Panc1 (cell line): ENCODE measurements at regions not wholly inside any gene's neighbourhood (a gene's known extent, or its start where the extent isn't known, plus 50 kb on each side); places are given as distances from the start of the nearest gene placed in this dataset.

ENCODE experiments used
- ATAC-seq: fragments of 200-7000 bp; cut with Tn5 transposase; 2 replicates; pipeline ENCODE4 v1.9.1; 2020; ENCODE audit warnings: mild to moderate bottlenecking, moderate library complexity
- BruUV-seq: library from RNA; stranded (reverse); fragments of 400-500 nt; replicated peaks from 2 replicates; lab custom pipeline; 2021; lab: Mats Ljungman, UMichigan
- CTCF ChIA-PET: fragments of 300-600 bp; sonication (Branson Sonifier 250); formaldehyde crosslinking; loops from one replicate; lab custom pipeline; 2022; ENCODE audit warnings: antibody characterized with exemption; lab: Charles Lee
- POLR2A ChIA-PET: fragments of 300-600 bp; sonication (Branson Sonifier 250); formaldehyde crosslinking; loops from one replicate; lab custom pipeline; 2022; ENCODE audit warnings: antibody characterized with exemption; lab: Charles Lee
- DNase-seq: peaks from one replicate; pipeline ENCODE4 v3.0.0-alpha.2; 2010; ENCODE audit warnings: low read depth, low spot score
- H3K27ac ChIP-seq: 2 replicates; pipeline ENCODE4 v1.5.1; 2011; ENCODE audit warnings: mild to moderate bottlenecking, low read length, inconsistent platforms
- H3K27me3 ChIP-seq: fragments of 200-500 bp; sonication (Bioruptor generic); 2 replicates; pipeline ENCODE4 v1.6.0; 2014; ENCODE audit warnings: low read length, inconsistent platforms; ENCODE audit not compliant: control insufficient read depth, insufficient read depth
- H3K36me3 ChIP-seq: fragments of 200-500 bp; sonication (Bioruptor generic); 2 replicates; pipeline ENCODE4 v1.5.1; 2014; ENCODE audit warnings: inconsistent platforms, mild to moderate bottlenecking, low read length, moderate library complexity; ENCODE audit not compliant: control insufficient read depth, insufficient read depth
- H3K4me1 ChIP-seq: 2 replicates; pipeline ENCODE4 v1.5.1; 2011; ENCODE audit warnings: inconsistent platforms, mild to moderate bottlenecking, low read length, moderate library complexity; ENCODE audit not compliant: control insufficient read depth, insufficient read depth
- H3K4me3 ChIP-seq, 2 experiments: 2 replicates each; pipeline ENCODE4 v1.5.1; 2011 to 2012; ENCODE audit warnings: low read depth in 2 of 2, low read length in 2 of 2, mild to moderate bottlenecking in 2 of 2, inconsistent platforms in 1 of 2, moderate library complexity in 1 of 2
- H3K9me3 ChIP-seq: fragments of 200-500 bp; sonication (Bioruptor generic); 2 replicates; pipeline ENCODE4 v1.5.1; 2014; ENCODE audit warnings: low read depth, mild to moderate bottlenecking, inconsistent platforms, low read length, moderate library complexity; ENCODE audit not compliant: control insufficient read depth, insufficient read depth
- CTCF ChIP-seq: fragments of 450-650 bp; IDR thresholded peaks from 2 replicates; pipeline ENCODE4 v1.5.1; 2017; ENCODE audit warnings: mild to moderate bottlenecking
- POLR2AphosphoS5 ChIP-seq: IDR thresholded peaks from 2 replicates; pipeline ENCODE4 v1.6.1; 2012; ENCODE audit warnings: mild to moderate bottlenecking, low read depth, low read length, moderate library complexity
- REST ChIP-seq, 2 experiments: IDR thresholded peaks; 2 replicates each; pipeline ENCODE4 v1.6.1; 2011 to 2012; ENCODE audit warnings: low read depth in 2 of 2, control low read depth in 1 of 2, low read length in 1 of 2, mild to moderate bottlenecking in 1 of 2, moderate library complexity in 1 of 2; ENCODE audit not compliant: insufficient read depth in 1 of 2
- SIN3A ChIP-seq: IDR thresholded peaks from 2 replicates; pipeline ENCODE4 v1.6.1; 2012; ENCODE audit warnings: low read depth, mild to moderate bottlenecking, low read length, moderate library complexity, borderline replicate concordance; ENCODE audit not compliant: insufficient read depth
- TCF7L2 ChIP-seq: IDR thresholded peaks from 2 replicates; pipeline ENCODE4 v1.6.1; 2011; ENCODE audit warnings: mild to moderate bottlenecking, low read depth, low read length, inconsistent platforms
- in situ Hi-C: cut with HindIII; loops from 2 replicates; pipeline ENCODE4 v1.10.0; 2016; ENCODE audit warnings: low sequenced_read_pairs, low pct_unique_long_range_greater_than_20kb
- intact Hi-C: fragments of 100-400 bp; cut with micrococcal nuclease; formaldehyde crosslinking; loops from one replicate; pipeline ENCODE4 v1.10.0; 2022; ENCODE audit not compliant: unreplicated experiment

- POLR2A ChIA-PET = no interaction called here
Observed at GRCh38 chr17:31758646-31759045, 100.4 kb downstream of the COPRS start.

DNA sequence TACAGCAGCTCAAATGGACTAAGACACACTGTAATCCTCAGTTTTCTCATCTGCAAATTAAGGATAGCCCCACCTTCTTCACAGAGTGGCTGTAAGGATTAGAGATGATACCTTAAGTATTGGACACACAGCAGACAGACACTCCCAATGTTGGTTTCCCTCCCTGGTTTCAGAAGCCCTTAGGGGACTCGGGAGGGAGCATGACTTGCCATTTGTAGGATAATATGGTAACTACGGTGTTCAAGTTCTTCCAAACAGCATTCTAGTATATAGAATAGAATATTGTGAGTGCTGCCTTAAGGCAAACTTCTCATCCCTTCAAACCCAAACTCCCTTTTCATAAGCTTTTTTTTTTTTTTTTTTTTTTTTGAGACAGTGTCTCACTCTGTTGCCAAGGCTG lies 101.9 kb downstream of the COPRS start:
- no peaks in the 10 kb centered on the region for H3K27me3 ChIP-seq
- no TSS peak for BruUV-seq
- ChIA-PET POLR2A (no interaction called here), CTCF (no interaction called here)
- intact Hi-C loops (no loop called here), in situ Hi-C loops (no loop called here)
- ATAC-seq = no peak
- H3K4me1 ChIP-seq = no peaks in the 10 kb centered on the region
- no peaks in the 10 kb centered on the region for H3K36me3 ChIP-seq
- TF ChIP-seq TCF7L2 (no peak), REST (IDR thresholded peaks at IDR 0.05; ENCODE audit: insufficient read depth in 1 of 2, low read depth in 2 of 2, low read length in 1 of 2) (no peak)
- no peak overlapping the region for H3K4me3 ChIP-seq
- H3K9me3 ChIP-seq = no peaks in the 10 kb centered on the region
- no peak for DNase-seq
- no peak overlapping the region for H3K27ac ChIP-seq

More at GRCh38 chr17:31758646-31759045, 100.4 kb downstream of the COPRS start:
- H3K4me3 ChIP-seq = no peak overlapping the region
- H3K4me1 ChIP-seq = no peaks in the 10 kb centered on the region
- no peak for ATAC-seq
- intact Hi-C loops = no loop called here
- no peak for DNase-seq
- no TSS peak for BruUV-seq
- in situ Hi-C loops = no loop called here
- TF ChIP-seq POLR2AphosphoS5 (no peak), SIN3A (no peak), TCF7L2 (no peak), CTCF (no peak), REST (IDR thresholded peaks at IDR 0.05; ENCODE audit: insufficient read depth in 1 of 2, low read depth in 2 of 2, low read length in 1 of 2) (no peak)
- no peak overlapping the region for H3K27ac ChIP-seq
- CTCF ChIA-PET = no interaction called here
- no peaks in the 10 kb centered on the region for H3K27me3 ChIP-seq
- H3K36me3 ChIP-seq = no peaks in the 10 kb centered on the region
- H3K9me3 ChIP-seq = no peaks in the 10 kb centered on the region
